IMR-90 (cell line): ENCODE measurements at regions not wholly inside any gene's neighbourhood (a gene's known extent, or its start where the extent isn't known, plus 50 kb on each side); places are given as distances from the start of the nearest gene placed in this dataset.

Experiments
- ATAC-seq: fragments of 200-7000 bp; cut with Tn5 transposase; 2 replicates; pipeline ENCODE4 v1.9.1; 2020; ENCODE audit warnings: low read depth, mild to moderate bottlenecking, moderate library complexity
- BruUV-seq: library from RNA; stranded (reverse); fragments of 400-500 nt; replicated peaks from 2 replicates; lab custom pipeline; 2021; lab: Mats Ljungman, UMichigan
- CTCF ChIA-PET: fragments of 300-600 bp; formaldehyde crosslinking; extraction: SDS; loops from one replicate; lab custom pipeline; 2021; ENCODE audit warnings: antibody characterized with exemption; lab: Yijun Ruan, JAX
- POLR2A ChIA-PET: fragments of 300-600 bp; sonication (Branson Sonifier 250); formaldehyde crosslinking; loops from one replicate; lab custom pipeline; 2022; ENCODE audit warnings: antibody characterized with exemption; ENCODE audit not compliant: unreplicated experiment; lab: Charles Lee
- DNase-seq: peaks from one replicate; pipeline ENCODE4 v3.0.0; 2013
- H2AFZ ChIP-seq: replicated peaks from 2 replicates; pipeline ENCODE3; 2013; ENCODE audit warnings: low read length, mild to moderate bottlenecking; ENCODE audit not compliant: poor library complexity
- H2AK5ac ChIP-seq: 2 replicates; pipeline ENCODE4 v1.6.1; 2013; ENCODE audit warnings: low read depth, low read length, inconsistent platforms
- H2AK9ac ChIP-seq: replicated peaks from 2 replicates; pipeline ENCODE3; 2013; ENCODE audit warnings: mild to moderate bottlenecking, low read depth, low read length, moderate library complexity; ENCODE audit not compliant: poor library complexity
- H2BK120ac ChIP-seq: 2 replicates; pipeline ENCODE4 v1.6.1; 2013; ENCODE audit warnings: low read depth, low read length, inconsistent platforms
- H2BK15ac ChIP-seq: 3 replicates; pipeline ENCODE4 v1.6.1; 2013; ENCODE audit warnings: low read depth, low read length, inconsistent platforms
- H2BK20ac ChIP-seq: 2 replicates; pipeline ENCODE4 v1.6.1; 2013; ENCODE audit warnings: low read depth, mild to moderate bottlenecking, inconsistent platforms, low read length, moderate library complexity
- H2BK5ac ChIP-seq: 2 replicates; pipeline ENCODE4 v1.6.1; 2013; ENCODE audit warnings: mild to moderate bottlenecking, low read depth, low read length, inconsistent platforms; ENCODE audit not compliant: poor library complexity, severe bottlenecking
- H3K14ac ChIP-seq: replicated peaks from 2 replicates; pipeline ENCODE4 v1.6.1; 2013; ENCODE audit warnings: low read depth, low read length, inconsistent platforms
- H3K18ac ChIP-seq: 2 replicates; pipeline ENCODE4 v1.6.1; 2013; ENCODE audit warnings: low read depth, low read length, control low read depth
- H3K23ac ChIP-seq: 2 replicates; pipeline ENCODE4 v1.6.1; 2013; ENCODE audit warnings: low read depth, low read length, inconsistent platforms
- H3K27ac ChIP-seq: 2 replicates; pipeline ENCODE4 v1.5.1; 2013; ENCODE audit warnings: mild to moderate bottlenecking, control low read depth, low read length; ENCODE audit not compliant: insufficient read depth
- H3K27me3 ChIP-seq: 2 replicates; pipeline ENCODE4 v1.6.1; 2013; ENCODE audit warnings: low read length; ENCODE audit not compliant: control insufficient read depth, insufficient read depth
- H3K36me3 ChIP-seq: 2 replicates; pipeline ENCODE4 v1.6.1; 2013; ENCODE audit warnings: low read length, mixed read lengths; ENCODE audit not compliant: control insufficient read depth, insufficient read depth
- H3K4ac ChIP-seq: 2 replicates; pipeline ENCODE4 v1.6.1; 2013; ENCODE audit warnings: low read depth, low read length, inconsistent platforms
- H3K4me1 ChIP-seq: 2 replicates; pipeline ENCODE4 v1.6.1; 2013; ENCODE audit warnings: low read length, mixed read lengths; ENCODE audit not compliant: control insufficient read depth, insufficient read depth
- H3K4me2 ChIP-seq: 2 replicates; pipeline ENCODE4 v1.6.1; 2013; ENCODE audit warnings: low read depth, mild to moderate bottlenecking, control low read depth, low read length, moderate library complexity
- H3K4me3 ChIP-seq: 2 replicates; pipeline ENCODE4 v1.5.1; 2013; ENCODE audit warnings: low read depth, mild to moderate bottlenecking, control low read depth, low read length, moderate library complexity; ENCODE audit not compliant: insufficient read depth
- H3K56ac ChIP-seq: 2 replicates; pipeline ENCODE4 v1.6.1; 2013; ENCODE audit warnings: low read length, inconsistent platforms; ENCODE audit not compliant: insufficient read depth; ENCODE audit errors: extremely low read depth
- H3K79me1 ChIP-seq, 2 experiments: 2 replicates each; pipeline ENCODE4 v1.6.1; 2013; ENCODE audit warnings: low read length in 2 of 2, inconsistent platforms in 1 of 2, low read depth in 1 of 2
- H3K9ac ChIP-seq: 2 replicates; pipeline ENCODE4 v1.6.1; 2013; ENCODE audit warnings: low read depth, low read length, control low read depth
- H3K9me1 ChIP-seq: 2 replicates; pipeline ENCODE4 v1.6.1; 2013; ENCODE audit warnings: low read length, inconsistent platforms; ENCODE audit not compliant: insufficient read depth
- H3K9me3 ChIP-seq: 2 replicates; pipeline ENCODE4 v1.6.1; 2013; ENCODE audit warnings: low read length; ENCODE audit not compliant: control insufficient read depth, insufficient read depth
- H4K20me1 ChIP-seq: 2 replicates; pipeline ENCODE4 v1.6.1; 2013; ENCODE audit warnings: low read length, inconsistent platforms; ENCODE audit not compliant: insufficient read depth
- H4K5ac ChIP-seq: 2 replicates; pipeline ENCODE4 v1.6.1; 2013; ENCODE audit warnings: mild to moderate bottlenecking, low read depth, low read length, control low read depth
- H4K8ac ChIP-seq, 2 experiments: 2 replicates each; pipeline ENCODE4 v1.6.1; 2013; ENCODE audit warnings: low read depth in 2 of 2, low read length in 2 of 2, control low read depth in 1 of 2, inconsistent platforms in 1 of 2
- H4K91ac ChIP-seq: 2 replicates; pipeline ENCODE4 v1.6.1; 2013; ENCODE audit warnings: low read depth, low read length, inconsistent platforms; ENCODE audit not compliant: insufficient read depth
- BHLHE40 ChIP-seq: fragments of 150-350 bp; IDR thresholded peaks from 2 replicates; pipeline ENCODE4 v1.6.1; 2016; ENCODE audit warnings: mild to moderate bottlenecking, low read depth, low read length
- CEBPB ChIP-seq: IDR thresholded peaks from 2 replicates; pipeline ENCODE4 v1.6.1; 2012; ENCODE audit warnings: low read depth, low read length, improper control_type of control experiment
- CHD1 ChIP-seq: IDR thresholded peaks from 2 replicates; pipeline ENCODE4 v1.6.1; 2012; ENCODE audit warnings: low read depth, low read length, improper control_type of control experiment
- CTCF ChIP-seq: conservative IDR thresholded peaks from 2 replicates; pipeline ENCODE4 v1.5.1; 2012; ENCODE audit warnings: mild to moderate bottlenecking, low read depth, low read length, improper control_type of control experiment
- ELK1 ChIP-seq: fragments of 150-350 bp; IDR thresholded peaks from 2 replicates; pipeline ENCODE4 v1.6.1; 2016; ENCODE audit warnings: low read depth, mild to moderate bottlenecking, low read length, moderate library complexity, borderline replicate concordance
- FOS ChIP-seq: fragments of 150-350 bp; IDR thresholded peaks from 2 replicates; pipeline ENCODE4 v1.6.1; 2016; ENCODE audit warnings: low read depth, low read length
- MXI1 ChIP-seq: IDR thresholded peaks from 2 replicates; pipeline ENCODE4 v1.6.1; 2012; ENCODE audit warnings: low read depth, mild to moderate bottlenecking, low read length, moderate library complexity, borderline replicate concordance
- NFE2L2 ChIP-seq: fragments of 150-350 bp; IDR thresholded peaks from 2 replicates; pipeline ENCODE4 v1.6.1; 2016; ENCODE audit warnings: low read depth, mild to moderate bottlenecking, low read length
- POLR2A ChIP-seq: IDR thresholded peaks from 2 replicates; pipeline ENCODE4 v1.6.1; 2012; ENCODE audit warnings: mild to moderate bottlenecking, low read depth, low read length
- RAD21 ChIP-seq: IDR thresholded peaks from 2 replicates; pipeline ENCODE4 v1.6.1; 2012; ENCODE audit warnings: low read length, improper control_type of control experiment
- RCOR1 ChIP-seq: IDR thresholded peaks from 2 replicates; pipeline ENCODE4 v1.6.1; 2012; ENCODE audit warnings: mild to moderate bottlenecking, low read length, improper control_type of control experiment; ENCODE audit not compliant: insufficient replicate concordance
- RFX5 ChIP-seq: IDR thresholded peaks from 2 replicates; pipeline ENCODE4 v1.8.0; 2012; ENCODE audit warnings: low read depth, mild to moderate bottlenecking, low read length, moderate library complexity
- SMC3 ChIP-seq: fragments of 150-350 bp; IDR thresholded peaks from 2 replicates; pipeline ENCODE4 v1.6.1; 2016; ENCODE audit warnings: low read depth, mild to moderate bottlenecking, antibody characterized with exemption, low read length, moderate library complexity
- USF2 ChIP-seq: fragments of 150-350 bp; IDR thresholded peaks from 2 replicates; pipeline ENCODE4 v1.6.1; 2017; ENCODE audit warnings: mild to moderate bottlenecking, antibody characterized with exemption, low read length, low read depth
- dilution Hi-C: fragments of 300-500 bp; cut with HindIII; formaldehyde crosslinking; loops from one replicate; pipeline ENCODE4 v1.14.3; 2018; ENCODE audit warnings: low sequenced_read_pairs; ENCODE audit not compliant: unreplicated experiment
- in situ Hi-C: fragments of 300-500 bp; cut with MboI; formaldehyde crosslinking; loops from 3 replicates; pipeline ENCODE4 v1.14.3; 2019; ENCODE audit warnings: low sequenced_read_pairs, inconsistent platforms, mixed read lengths
- intact Hi-C: fragments of 100-400 bp; cut with micrococcal nuclease; formaldehyde crosslinking; loops from 2 replicates; pipeline ENCODE4 v1.10.0; 2022

GRCh38 chr11:106491751-106492150 is 414.3 kb downstream of the AASDHPPT start:
- Histone ChIP-seq H2BK120ac (no peak overlapping the region), H4K91ac (no peak overlapping the region), H2BK15ac (no peak overlapping the region), H3K14ac (no peak overlapping the region), H3K4me3 (no peak overlapping the region), H2AK5ac (no peak overlapping the region), H3K4ac (no peak overlapping the region), H2BK5ac (no peak overlapping the region), H4K8ac (no peak overlapping the region), H3K56ac (no peak overlapping the region), H3K9ac (no peak overlapping the region), H2BK20ac (no peak overlapping the region), H3K27me3 (no peaks in the 10 kb centered on the region), H3K9me3 (no peaks in the 10 kb centered on the region), H4K20me1 (no peaks in the 10 kb centered on the region), H3K4me1 (no peaks in the 10 kb centered on the region), H3K27ac (no peak overlapping the region), H3K23ac (no peak overlapping the region), H3K9me1 (no peaks in the 10 kb centered on the region), H3K79me1 (no peaks in the 10 kb centered on the region), H4K5ac (no peak overlapping the region), H2AK9ac (no peak overlapping the region), H3K36me3 (no peaks in the 10 kb centered on the region), H3K18ac (no peak overlapping the region), H2AFZ (no peak overlapping the region), H3K4me2 (no peak overlapping the region)
- ATAC-seq (no peak), DNase-seq (no peak)
- intact Hi-C loops: no loop called here
- TF ChIP-seq NFE2L2 (no peak), RAD21 (no peak), ELK1 (no peak), USF2 (no peak), FOS (no peak), BHLHE40 (no peak), CEBPB (no peak), SMC3 (no peak), RCOR1 (no peak), MXI1 (no peak), RFX5 (no peak), CHD1 (no peak), CTCF (no peak), POLR2A (no peak)
- CTCF ChIA-PET: no interaction called here
- in situ Hi-C loops: no loop called here
- dilution Hi-C loops: no loop called here
- BruUV-seq: no TSS peak
- POLR2A ChIA-PET: no interaction called here
